ENCODE measurements at regions not wholly inside any gene's neighbourhood (a gene's known extent, or its start where the extent isn't known, plus 50 kb on each side); places are given as distances from the start of the nearest gene placed in this dataset.
"Not testable (repeated sequence)": the region's sequence is repeated elsewhere in the genome, so short reads cannot be mapped to it uniquely, and the experiment has no call there.

- no peaks in the 10 kb centered on the region for H3K4me1 ChIP-seq
- H3K27ac ChIP-seq: no peak overlapping the region
- H3K36me3 ChIP-seq: no peaks in the 10 kb centered on the region
- TF ChIP-seq POLR2A (IDR thresholded peaks at IDR 0.05) (no peak), CTCF (IDR thresholded peaks at IDR 0.05) (no peak), POLR2AphosphoS5 (IDR thresholded peaks at IDR 0.05) (no peak), EP300 (IDR thresholded peaks at IDR 0.05) (no peak)
- 32% methylated on average over 2 of the region's 2 CpGs; no CpG with 5 or more reads in 1 of the 2 donors for WGBS, 2 donors (ENCODE audit: low coverage in 1 of 2)
- ATAC-seq: no peak
- no peaks in the 10 kb centered on the region for H3K27me3 ChIP-seq
- peaks cover 0 to 7% (median 0%) of the 10 kb centered on the region in 3 donors for H3K9me3 ChIP-seq
- no peak overlapping the region for H3K4me3 ChIP-seq
Measured at GRCh38 chr13:81551036-81551435, 1210.1 kb upstream of the SPRY2 start.

DNA sequence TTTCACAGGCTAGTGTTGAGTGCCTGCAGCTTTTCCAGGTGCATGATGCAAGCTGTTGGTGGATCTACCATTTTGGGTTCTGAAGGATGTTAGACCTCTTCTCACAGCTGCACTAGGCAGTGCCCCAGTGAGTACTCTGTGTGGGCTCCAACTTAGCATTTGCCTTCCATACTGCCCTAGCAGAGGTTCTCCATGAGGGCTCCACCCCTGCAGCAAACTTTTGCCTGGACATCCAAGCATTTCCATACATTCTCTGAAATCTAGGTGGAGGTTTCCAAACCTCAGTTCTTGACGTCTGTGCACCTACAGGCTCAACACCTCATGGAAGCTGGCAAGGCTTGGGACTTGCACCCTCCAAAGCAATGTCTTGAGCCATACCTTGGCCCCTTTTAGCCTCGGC, 1205.4 kb upstream of the SPRY2 start:
- not testable (repeated sequence) for H3K27me3 ChIP-seq, H3K4me3 ChIP-seq, H3K27ac ChIP-seq, H3K4me1 ChIP-seq, H3K9me3 ChIP-seq, ATAC-seq, H3K36me3 ChIP-seq
- 67% methylated on average over 1 of the region's 2 CpGs; no CpG with 5 or more reads in 1 of the 2 donors for WGBS, 2 donors (ENCODE audit: low coverage in 1 of 2)

- no peaks in the 10 kb centered on the region for H3K27me3 ChIP-seq
- H3K36me3 ChIP-seq: no peaks in the 10 kb centered on the region
- WGBS, 2 donors (ENCODE audit: low coverage in 1 of 2): 50 to 73% methylated on average over 1 of the region's 1 CpG
- H3K4me3 ChIP-seq: no peak overlapping the region
- H3K27ac ChIP-seq: no peak overlapping the region
- TF ChIP-seq EP300 (IDR thresholded peaks at IDR 0.05): no peak
- TF ChIP-seq POLR2AphosphoS5 (IDR thresholded peaks at IDR 0.05): no peak
- no peak for TF ChIP-seq CTCF (IDR thresholded peaks at IDR 0.05)
- no peak for TF ChIP-seq POLR2A (IDR thresholded peaks at IDR 0.05)
- no peaks in the 10 kb centered on the region for H3K4me1 ChIP-seq
- ATAC-seq: no peak
- peaks cover 0 to under 1% (median 0%) of the 10 kb centered on the region in 3 donors for H3K9me3 ChIP-seq
Measured at GRCh38 chr13:81540777-81541176, 1199.9 kb upstream of the SPRY2 start.

DNA sequence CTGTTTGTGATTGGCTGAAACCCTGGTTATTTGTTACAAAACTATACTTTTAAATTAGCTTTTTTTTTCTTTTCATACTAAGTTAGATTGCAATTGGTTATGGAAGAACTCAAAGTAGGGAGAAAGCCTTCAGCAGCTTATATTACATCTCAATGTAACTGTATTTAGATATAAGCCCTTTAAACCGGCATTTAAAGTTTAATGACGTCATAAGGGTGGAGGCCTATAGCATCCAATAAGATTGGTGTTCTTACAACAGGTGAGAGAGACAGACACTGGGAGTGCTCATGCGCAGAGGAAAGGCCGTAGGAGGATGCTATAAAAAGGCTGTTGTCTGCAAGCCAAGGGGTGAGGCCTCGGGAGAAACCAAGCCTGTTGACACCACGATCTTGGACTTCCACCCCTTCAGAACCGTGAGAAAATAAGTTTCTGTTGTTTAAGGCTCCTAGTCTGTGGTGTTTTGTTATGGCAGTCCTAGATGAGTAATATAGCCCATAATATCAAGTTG, 1198.8 kb upstream of the SPRY2 start:
- H3K9me3 ChIP-seq: no peaks in the 10 kb centered on the region
- no peak overlapping the region for H3K4me3 ChIP-seq
- H3K27ac ChIP-seq: no peak overlapping the region
- no peaks in the 10 kb centered on the region for H3K4me1 ChIP-seq
- TF ChIP-seq CTCF (IDR thresholded peaks at IDR 0.05): no peak
- no peaks in the 10 kb centered on the region for H3K27me3 ChIP-seq
- H3K36me3 ChIP-seq: no peaks in the 10 kb centered on the region
- 63 to 82% methylated on average over 6 to 7 of the region's 7 CpGs for WGBS, 2 donors (ENCODE audit: low coverage in 1 of 2)
- no peak for ATAC-seq

GRCh38 chr13:81498969-81499368, 1158.0 kb upstream of the SPRY2 start:
- no peak overlapping the region for H3K27ac ChIP-seq
- H3K9me3 ChIP-seq: no peaks in the 10 kb centered on the region
- no peak overlapping the region for H3K4me3 ChIP-seq
- ATAC-seq: no peak
- no peaks in the 10 kb centered on the region for H3K36me3 ChIP-seq
- H3K4me1 ChIP-seq: no peaks in the 10 kb centered on the region
- TF ChIP-seq CTCF (IDR thresholded peaks at IDR 0.05) (no peak), EP300 (IDR thresholded peaks at IDR 0.05) (no peak), POLR2A (IDR thresholded peaks at IDR 0.05) (no peak)
- H3K27me3 ChIP-seq: no peaks in the 10 kb centered on the region
- 72 to 81% methylated on average over 3 of the region's 3 CpGs for WGBS, 2 donors (ENCODE audit: low coverage in 1 of 2)

- Histone ChIP-seq H3K4me3 (no peak overlapping the region), H3K9me3 (no peaks in the 10 kb centered on the region), H3K4me1 (no peaks in the 10 kb centered on the region), H3K27ac (no peak overlapping the region), H3K36me3 (no peaks in the 10 kb centered on the region), H3K27me3 (no peaks in the 10 kb centered on the region)
- no peak for TF ChIP-seq POLR2A (IDR thresholded peaks at IDR 0.05)
- TF ChIP-seq POLR2AphosphoS5 (IDR thresholded peaks at IDR 0.05): no peak
- no peak for TF ChIP-seq EP300 (IDR thresholded peaks at IDR 0.05)
- TF ChIP-seq CTCF (IDR thresholded peaks at IDR 0.05): no peak
- WGBS, 2 donors (ENCODE audit: low coverage in 1 of 2): 68 to 73% methylated on average over 4 of the region's 4 CpGs
- no peak for ATAC-seq
Measured at GRCh38 chr13:81493144-81493543, 1152.2 kb upstream of the SPRY2 start.

Measured in gastroesophageal sphincter (tissue), 4 donors.